ENCODE measurements at regions not wholly inside any gene's neighbourhood (a gene's known extent, or its start where the extent isn't known, plus 50 kb on each side); places are given as distances from the start of the nearest gene placed in this dataset.

- DNase-seq: no peak
Measured at GRCh38 chr5:68161156-68161555, 54.4 kb upstream of the PIK3R1 start.

- DNase-seq: no peak
Measured at GRCh38 chr5:68159224-68159951, 56.2 kb upstream of the PIK3R1 start.

- no peak for DNase-seq
Measured at GRCh38 chr5:68155940-68156339, 59.6 kb upstream of the PIK3R1 start.

- DNase-seq: no peak
Measured at GRCh38 chr5:68154119-68154857, 61.3 kb upstream of the PIK3R1 start.

- no peak for DNase-seq
Measured at GRCh38 chr5:68151812-68152211, 63.7 kb upstream of the PIK3R1 start.

- DNase-seq: no peak
Measured at GRCh38 chr5:68149189-68149588, 66.4 kb upstream of the PIK3R1 start.

- no peak for DNase-seq
Measured at GRCh38 chr5:68148096-68148495, 67.5 kb upstream of the PIK3R1 start.

- no peak for DNase-seq
Measured at GRCh38 chr5:68147659-68148058, 67.9 kb upstream of the PIK3R1 start.

GRCh38 chr5:68141494-68141893, 74.1 kb upstream of the PIK3R1 start:
- DNase-seq: no peak

GRCh38 chr5:68140763-68141162, 74.8 kb upstream of the PIK3R1 start:
- no peak for DNase-seq

GRCh38 chr5:68139611-68140441, 75.7 kb upstream of the PIK3R1 start:
- DNase-seq: no peak

GRCh38 chr5:68137511-68138140, 77.9 kb upstream of the PIK3R1 start:
- DNase-seq: no peak

GRCh38 chr5:68134669-68135313, 80.8 kb upstream of the PIK3R1 start:
- no peak for DNase-seq

- DNase-seq: no peak
Measured at GRCh38 chr5:68134033-68134668, 81.4 kb upstream of the PIK3R1 start.

- DNase-seq: no peak
Measured at GRCh38 chr5:68130253-68130652, 85.3 kb upstream of the PIK3R1 start.

- no peak for DNase-seq
Measured at GRCh38 chr5:68129364-68129763, 86.2 kb upstream of the PIK3R1 start.

- no peak for DNase-seq
Measured at GRCh38 chr5:68126886-68127285, 88.7 kb upstream of the PIK3R1 start.

- no peak for DNase-seq
Measured at GRCh38 chr5:68122439-68123328, 92.9 kb upstream of the PIK3R1 start.

- DNase-seq: no peak
Measured at GRCh38 chr5:68116868-68117411, 98.6 kb upstream of the PIK3R1 start.

- DNase-seq: no peak
Measured at GRCh38 chr5:68116408-68116807, 99.1 kb upstream of the PIK3R1 start.

- DNase-seq: no peak
Measured at GRCh38 chr5:68115584-68115983, 100.0 kb upstream of the PIK3R1 start.

All from NCI-H526 treated with DMSO at 0.1 percent for 48 hours (cell line).